Panc1 (cell line): ENCODE measurements at regions not wholly inside any gene's neighbourhood (a gene's known extent, or its start where the extent isn't known, plus 50 kb on each side); places are given as distances from the start of the nearest gene placed in this dataset.

Experiments
- ATAC-seq: fragments of 200-7000 bp; cut with Tn5 transposase; 2 replicates; pipeline ENCODE4 v1.9.1; 2020; ENCODE audit warnings: mild to moderate bottlenecking, moderate library complexity
- BruUV-seq: library from RNA; stranded (reverse); fragments of 400-500 nt; replicated peaks from 2 replicates; lab custom pipeline; 2021; lab: Mats Ljungman, UMichigan
- CTCF ChIA-PET: fragments of 300-600 bp; sonication (Branson Sonifier 250); formaldehyde crosslinking; loops from one replicate; lab custom pipeline; 2022; ENCODE audit warnings: antibody characterized with exemption; lab: Charles Lee
- POLR2A ChIA-PET: fragments of 300-600 bp; sonication (Branson Sonifier 250); formaldehyde crosslinking; loops from one replicate; lab custom pipeline; 2022; ENCODE audit warnings: antibody characterized with exemption; lab: Charles Lee
- DNase-seq: peaks from one replicate; pipeline ENCODE4 v3.0.0-alpha.2; 2010; ENCODE audit warnings: low read depth, low spot score
- H3K27ac ChIP-seq: 2 replicates; pipeline ENCODE4 v1.5.1; 2011; ENCODE audit warnings: mild to moderate bottlenecking, low read length, inconsistent platforms
- H3K27me3 ChIP-seq: fragments of 200-500 bp; sonication (Bioruptor generic); 2 replicates; pipeline ENCODE4 v1.6.0; 2014; ENCODE audit warnings: low read length, inconsistent platforms; ENCODE audit not compliant: control insufficient read depth, insufficient read depth
- H3K36me3 ChIP-seq: fragments of 200-500 bp; sonication (Bioruptor generic); 2 replicates; pipeline ENCODE4 v1.5.1; 2014; ENCODE audit warnings: inconsistent platforms, mild to moderate bottlenecking, low read length, moderate library complexity; ENCODE audit not compliant: control insufficient read depth, insufficient read depth
- H3K4me1 ChIP-seq: 2 replicates; pipeline ENCODE4 v1.5.1; 2011; ENCODE audit warnings: inconsistent platforms, mild to moderate bottlenecking, low read length, moderate library complexity; ENCODE audit not compliant: control insufficient read depth, insufficient read depth
- H3K4me3 ChIP-seq, 2 experiments: 2 replicates each; pipeline ENCODE4 v1.5.1; 2011 to 2012; ENCODE audit warnings: low read depth in 2 of 2, low read length in 2 of 2, mild to moderate bottlenecking in 2 of 2, inconsistent platforms in 1 of 2, moderate library complexity in 1 of 2
- H3K9me3 ChIP-seq: fragments of 200-500 bp; sonication (Bioruptor generic); 2 replicates; pipeline ENCODE4 v1.5.1; 2014; ENCODE audit warnings: low read depth, mild to moderate bottlenecking, inconsistent platforms, low read length, moderate library complexity; ENCODE audit not compliant: control insufficient read depth, insufficient read depth
- CTCF ChIP-seq: fragments of 450-650 bp; IDR thresholded peaks from 2 replicates; pipeline ENCODE4 v1.5.1; 2017; ENCODE audit warnings: mild to moderate bottlenecking
- POLR2AphosphoS5 ChIP-seq: IDR thresholded peaks from 2 replicates; pipeline ENCODE4 v1.6.1; 2012; ENCODE audit warnings: mild to moderate bottlenecking, low read depth, low read length, moderate library complexity
- SIN3A ChIP-seq: IDR thresholded peaks from 2 replicates; pipeline ENCODE4 v1.6.1; 2012; ENCODE audit warnings: low read depth, mild to moderate bottlenecking, low read length, moderate library complexity, borderline replicate concordance; ENCODE audit not compliant: insufficient read depth
- TCF7L2 ChIP-seq: IDR thresholded peaks from 2 replicates; pipeline ENCODE4 v1.6.1; 2011; ENCODE audit warnings: mild to moderate bottlenecking, low read depth, low read length, inconsistent platforms
- in situ Hi-C: cut with HindIII; loops from 2 replicates; pipeline ENCODE4 v1.10.0; 2016; ENCODE audit warnings: low sequenced_read_pairs, low pct_unique_long_range_greater_than_20kb
- intact Hi-C: fragments of 100-400 bp; cut with micrococcal nuclease; formaldehyde crosslinking; loops from one replicate; pipeline ENCODE4 v1.10.0; 2022; ENCODE audit not compliant: unreplicated experiment
- TF ChIP-seq, protein P1 (sequence below), 2 experiments: IDR thresholded peaks; 2 replicates each; pipeline ENCODE4 v1.6.1; 2011 to 2012; ENCODE audit warnings: low read depth in 2 of 2, control low read depth in 1 of 2, low read length in 1 of 2, mild to moderate bottlenecking in 1 of 2, moderate library complexity in 1 of 2; ENCODE audit not compliant: insufficient read depth in 1 of 2

DNA sequence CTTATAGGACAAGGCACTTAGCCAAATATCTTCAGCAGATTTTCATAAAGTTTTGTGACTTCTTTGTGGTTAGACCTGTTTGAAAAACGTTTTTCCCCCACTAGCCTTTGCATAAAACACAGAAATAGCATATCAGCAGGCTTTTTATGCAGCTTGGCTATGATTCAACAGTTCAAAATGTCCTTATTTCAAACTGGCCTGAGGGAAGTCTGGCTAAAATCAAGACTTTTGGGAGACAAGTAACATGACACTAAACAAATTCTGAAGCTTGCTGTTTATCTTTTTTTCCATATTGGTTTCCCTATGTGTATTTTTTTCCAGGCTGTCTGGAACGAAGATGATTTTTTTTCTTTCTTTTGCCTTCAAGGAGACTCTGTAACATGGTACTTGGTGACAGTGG is 95.1 kb upstream of the L3MBTL4 start:
- ChIA-PET POLR2A (no interaction called here), CTCF (no interaction called here)
- Histone ChIP-seq H3K27ac (no peak overlapping the region), H3K4me3 (no peak overlapping the region), H3K36me3 (no peaks in the 10 kb centered on the region), H3K27me3 (no peaks in the 10 kb centered on the region), H3K9me3 (no peaks in the 10 kb centered on the region), H3K4me1 (no peaks in the 10 kb centered on the region)
- no TSS peak for BruUV-seq
- in situ Hi-C loops (no loop called here), intact Hi-C loops (no loop called here)
- no peak for ATAC-seq
- TF ChIP-seq POLR2AphosphoS5 (no peak), CTCF (no peak), SIN3A (no peak), TCF7L2 (no peak)
- TF ChIP-seq, protein P1, sequence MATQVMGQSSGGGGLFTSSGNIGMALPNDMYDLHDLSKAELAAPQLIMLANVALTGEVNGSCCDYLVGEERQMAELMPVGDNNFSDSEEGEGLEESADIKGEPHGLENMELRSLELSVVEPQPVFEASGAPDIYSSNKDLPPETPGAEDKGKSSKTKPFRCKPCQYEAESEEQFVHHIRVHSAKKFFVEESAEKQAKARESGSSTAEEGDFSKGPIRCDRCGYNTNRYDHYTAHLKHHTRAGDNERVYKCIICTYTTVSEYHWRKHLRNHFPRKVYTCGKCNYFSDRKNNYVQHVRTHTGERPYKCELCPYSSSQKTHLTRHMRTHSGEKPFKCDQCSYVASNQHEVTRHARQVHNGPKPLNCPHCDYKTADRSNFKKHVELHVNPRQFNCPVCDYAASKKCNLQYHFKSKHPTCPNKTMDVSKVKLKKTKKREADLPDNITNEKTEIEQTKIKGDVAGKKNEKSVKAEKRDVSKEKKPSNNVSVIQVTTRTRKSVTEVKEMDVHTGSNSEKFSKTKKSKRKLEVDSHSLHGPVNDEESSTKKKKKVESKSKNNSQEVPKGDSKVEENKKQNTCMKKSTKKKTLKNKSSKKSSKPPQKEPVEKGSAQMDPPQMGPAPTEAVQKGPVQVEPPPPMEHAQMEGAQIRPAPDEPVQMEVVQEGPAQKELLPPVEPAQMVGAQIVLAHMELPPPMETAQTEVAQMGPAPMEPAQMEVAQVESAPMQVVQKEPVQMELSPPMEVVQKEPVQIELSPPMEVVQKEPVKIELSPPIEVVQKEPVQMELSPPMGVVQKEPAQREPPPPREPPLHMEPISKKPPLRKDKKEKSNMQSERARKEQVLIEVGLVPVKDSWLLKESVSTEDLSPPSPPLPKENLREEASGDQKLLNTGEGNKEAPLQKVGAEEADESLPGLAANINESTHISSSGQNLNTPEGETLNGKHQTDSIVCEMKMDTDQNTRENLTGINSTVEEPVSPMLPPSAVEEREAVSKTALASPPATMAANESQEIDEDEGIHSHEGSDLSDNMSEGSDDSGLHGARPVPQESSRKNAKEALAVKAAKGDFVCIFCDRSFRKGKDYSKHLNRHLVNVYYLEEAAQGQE (IDR thresholded peaks at IDR 0.05; ENCODE audit: insufficient read depth in 1 of 2, low read depth in 2 of 2, low read length in 1 of 2) = no peak
- no peak for DNase-seq

DNA sequence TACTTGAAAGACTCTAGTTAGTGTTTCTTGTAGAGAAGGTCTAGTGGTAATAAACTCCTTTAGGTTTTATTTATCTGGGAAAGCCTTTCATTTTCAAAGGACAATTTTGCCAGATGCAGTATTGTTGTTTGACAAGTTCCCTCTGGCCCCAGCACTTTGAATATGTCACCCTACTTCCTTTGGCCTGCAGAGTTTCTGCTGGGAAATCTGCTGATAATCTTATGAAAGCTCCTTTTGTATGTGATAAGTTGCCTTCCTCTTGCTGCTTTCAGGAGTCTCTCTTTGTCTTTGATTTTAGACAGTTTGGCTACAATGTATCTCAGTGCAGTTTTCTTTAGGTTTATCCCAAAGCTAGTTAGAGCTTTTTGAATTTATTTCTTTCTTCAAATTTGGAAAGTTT is 106.2 kb upstream of the L3MBTL4 start:
- ChIA-PET POLR2A (no interaction called here), CTCF (interaction anchor here (0.7 kb wide), 1 partner anchor 82 kb away, joined by 4 read pairs; no protein-coding TSS in a partner anchor)
- Histone ChIP-seq H3K27ac (no peak overlapping the region), H3K4me3 (no peak overlapping the region), H3K36me3 (no peaks in the 10 kb centered on the region), H3K4me1 (no peaks in the 10 kb centered on the region), H3K9me3 (no peaks in the 10 kb centered on the region), H3K27me3 (no peaks in the 10 kb centered on the region)
- no TSS peak for BruUV-seq
- TF ChIP-seq, protein P1 (IDR thresholded peaks at IDR 0.05; ENCODE audit: insufficient read depth in 1 of 2, low read depth in 2 of 2, low read length in 1 of 2) = no peak
- TF ChIP-seq POLR2AphosphoS5 = no peak
- TF ChIP-seq CTCF = no peak
- no peak for TF ChIP-seq SIN3A
- TF ChIP-seq TCF7L2 = no peak
- no peak for ATAC-seq
- no peak for DNase-seq
- intact Hi-C loops (loop anchor here (1.0 kb wide), 1 partner anchor 642 kb away; no protein-coding TSS in a partner anchor), in situ Hi-C loops (no loop called here)
